ENCODE measurements at regions not wholly inside any gene's neighbourhood (a gene's known extent, or its start where the extent isn't known, plus 50 kb on each side); places are given as distances from the start of the nearest gene placed in this dataset.

DNA sequence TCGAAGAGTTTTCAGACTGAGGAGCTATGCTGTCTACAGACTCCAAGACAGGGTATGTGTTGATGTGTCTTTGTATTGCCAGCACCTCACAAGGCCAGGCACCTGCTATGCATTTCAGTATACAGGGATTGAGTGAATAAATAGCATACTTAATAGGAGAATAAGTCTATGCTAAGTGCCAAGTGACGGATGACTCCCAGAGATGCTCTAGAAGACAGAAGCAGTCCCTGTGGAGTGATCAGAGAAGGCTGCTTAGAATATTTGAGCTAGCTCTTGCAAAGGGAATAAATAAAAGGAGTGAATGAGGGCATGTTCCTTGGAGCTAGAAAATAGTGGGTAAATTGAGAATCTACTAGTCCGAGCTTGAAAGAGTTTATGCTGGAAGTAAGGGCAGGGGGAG is 346.4 kb downstream of the GATA3 start:
- in situ Hi-C loops (cut with MboI; ENCODE audit: low sequenced_read_pairs, unreplicated experiment), result no loop called here
- no peak for DNase-seq (ENCODE audit: low spot score)
- TF ChIP-seq, protein P1, sequence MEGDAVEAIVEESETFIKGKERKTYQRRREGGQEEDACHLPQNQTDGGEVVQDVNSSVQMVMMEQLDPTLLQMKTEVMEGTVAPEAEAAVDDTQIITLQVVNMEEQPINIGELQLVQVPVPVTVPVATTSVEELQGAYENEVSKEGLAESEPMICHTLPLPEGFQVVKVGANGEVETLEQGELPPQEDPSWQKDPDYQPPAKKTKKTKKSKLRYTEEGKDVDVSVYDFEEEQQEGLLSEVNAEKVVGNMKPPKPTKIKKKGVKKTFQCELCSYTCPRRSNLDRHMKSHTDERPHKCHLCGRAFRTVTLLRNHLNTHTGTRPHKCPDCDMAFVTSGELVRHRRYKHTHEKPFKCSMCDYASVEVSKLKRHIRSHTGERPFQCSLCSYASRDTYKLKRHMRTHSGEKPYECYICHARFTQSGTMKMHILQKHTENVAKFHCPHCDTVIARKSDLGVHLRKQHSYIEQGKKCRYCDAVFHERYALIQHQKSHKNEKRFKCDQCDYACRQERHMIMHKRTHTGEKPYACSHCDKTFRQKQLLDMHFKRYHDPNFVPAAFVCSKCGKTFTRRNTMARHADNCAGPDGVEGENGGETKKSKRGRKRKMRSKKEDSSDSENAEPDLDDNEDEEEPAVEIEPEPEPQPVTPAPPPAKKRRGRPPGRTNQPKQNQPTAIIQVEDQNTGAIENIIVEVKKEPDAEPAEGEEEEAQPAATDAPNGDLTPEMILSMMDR (IDR thresholded peaks at IDR 0.05; ENCODE audit: borderline replicate concordance, control extremely low read depth, extremely low read depth, insufficient read depth, missing control alignments), result no peak

DNA sequence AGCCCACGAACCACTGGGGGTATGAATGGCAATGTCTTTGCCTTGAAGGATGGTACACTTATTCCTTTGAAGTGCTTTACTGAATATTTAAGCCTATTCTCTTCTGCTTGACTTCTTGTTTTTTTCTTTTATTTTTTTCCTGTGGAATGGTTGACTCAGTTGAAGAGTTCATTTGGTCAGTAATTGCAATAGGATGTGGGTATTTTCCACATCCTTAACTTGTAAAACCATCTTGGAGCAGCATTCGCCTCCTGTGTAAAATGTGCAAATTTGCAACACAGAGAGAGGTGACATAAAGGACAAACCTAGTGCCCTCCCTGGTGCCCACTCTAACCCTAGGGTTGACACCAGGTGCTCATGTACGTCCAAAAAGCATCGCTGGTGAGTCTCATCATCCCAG is 347.0 kb downstream of the GATA3 start:
- DNase-seq (ENCODE audit: low spot score), result no peak
- in situ Hi-C loops (cut with MboI; ENCODE audit: low sequenced_read_pairs, unreplicated experiment), result no loop called here
- TF ChIP-seq, protein P1 (IDR thresholded peaks at IDR 0.05; ENCODE audit: borderline replicate concordance, control extremely low read depth, extremely low read depth, insufficient read depth, missing control alignments), result no peak

DNA sequence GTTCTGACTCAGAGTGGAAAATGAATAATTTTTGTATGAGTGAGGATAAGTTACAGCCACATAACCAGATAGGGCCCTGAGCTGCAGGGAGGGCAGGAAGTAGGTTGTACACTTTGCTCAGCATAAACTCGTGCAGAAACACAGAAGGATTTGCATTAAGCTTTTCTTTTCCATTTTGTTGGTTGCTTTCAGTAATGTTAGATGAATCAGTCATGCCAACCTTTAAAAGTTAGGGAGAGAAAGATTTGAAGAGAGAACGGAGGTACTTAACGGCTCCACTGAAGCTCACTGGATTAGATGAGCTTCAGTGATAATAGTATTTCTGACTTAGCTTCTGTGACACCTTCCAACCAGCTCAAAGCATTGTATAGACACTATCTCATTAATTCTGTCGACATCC is 348.1 kb downstream of the GATA3 start:
- TF ChIP-seq, protein P1 (IDR thresholded peaks at IDR 0.05; ENCODE audit: borderline replicate concordance, control extremely low read depth, extremely low read depth, insufficient read depth, missing control alignments), result no peak
- in situ Hi-C loops (cut with MboI; ENCODE audit: low sequenced_read_pairs, unreplicated experiment), result no loop called here
- DNase-seq (ENCODE audit: low spot score), result no peak

DNA sequence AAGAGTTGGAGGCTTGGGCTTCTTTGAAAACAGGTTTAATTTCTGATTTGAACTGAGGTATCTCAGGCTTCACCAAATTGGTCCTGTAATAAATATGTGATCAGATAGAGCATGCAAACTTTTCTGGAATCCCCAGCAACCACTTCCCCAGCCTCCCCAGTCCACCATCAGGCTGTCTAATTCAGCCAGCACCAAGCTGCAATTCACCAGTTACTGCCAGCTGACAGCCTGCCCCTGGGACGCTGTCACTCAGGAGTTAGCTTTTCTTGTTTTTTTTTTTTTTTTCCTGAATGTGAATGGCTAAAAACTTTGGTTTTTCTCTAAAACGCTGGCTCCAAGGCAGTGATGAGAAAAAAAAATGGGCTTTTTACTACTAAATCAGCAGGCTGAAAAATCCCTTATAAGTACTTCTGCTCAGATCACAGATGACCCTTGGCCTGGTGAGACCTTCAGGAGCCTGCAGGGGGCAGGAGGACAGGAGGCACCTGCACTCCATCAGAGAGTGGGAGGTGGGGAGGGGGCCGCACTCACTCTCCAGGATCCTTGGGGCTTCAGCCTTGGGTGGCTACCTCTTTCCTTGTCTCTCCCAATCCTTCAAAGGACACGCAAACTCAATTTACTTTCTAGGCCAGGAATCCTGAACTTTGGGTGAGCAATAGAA is 349.4 kb downstream of the GATA3 start:
- DNase-seq (ENCODE audit: low spot score), result no peak
- TF ChIP-seq, protein P1 (IDR thresholded peaks at IDR 0.05; ENCODE audit: borderline replicate concordance, control extremely low read depth, extremely low read depth, insufficient read depth, missing control alignments), result peak; percentile 6
- in situ Hi-C loops (cut with MboI; ENCODE audit: low sequenced_read_pairs, unreplicated experiment), result no loop called here

DNA sequence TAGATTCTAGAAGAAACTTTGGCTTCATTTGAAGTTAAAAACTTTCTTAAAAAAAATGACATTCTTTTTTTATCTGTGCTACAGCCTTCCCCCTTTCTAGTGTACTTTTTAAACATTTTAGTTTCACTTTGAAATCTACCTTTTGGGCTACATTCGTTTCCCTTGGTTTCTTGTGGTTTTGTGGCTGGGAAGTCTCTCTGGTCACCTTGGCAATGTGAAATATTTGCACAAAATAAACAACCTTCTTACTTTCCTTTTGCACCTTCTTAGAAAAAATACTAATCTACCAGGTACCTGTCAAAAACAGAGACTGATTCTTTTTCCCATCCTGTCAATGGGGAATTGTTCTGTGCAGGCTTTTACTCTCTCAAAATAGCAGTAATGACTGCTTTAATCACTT is 350.2 kb downstream of the GATA3 start:
- TF ChIP-seq, protein P1 (IDR thresholded peaks at IDR 0.05; ENCODE audit: borderline replicate concordance, control extremely low read depth, extremely low read depth, insufficient read depth, missing control alignments), result no peak
- in situ Hi-C loops (cut with MboI; ENCODE audit: low sequenced_read_pairs, unreplicated experiment), result no loop called here
- DNase-seq (ENCODE audit: low spot score), result peak; percentile 20

DNA sequence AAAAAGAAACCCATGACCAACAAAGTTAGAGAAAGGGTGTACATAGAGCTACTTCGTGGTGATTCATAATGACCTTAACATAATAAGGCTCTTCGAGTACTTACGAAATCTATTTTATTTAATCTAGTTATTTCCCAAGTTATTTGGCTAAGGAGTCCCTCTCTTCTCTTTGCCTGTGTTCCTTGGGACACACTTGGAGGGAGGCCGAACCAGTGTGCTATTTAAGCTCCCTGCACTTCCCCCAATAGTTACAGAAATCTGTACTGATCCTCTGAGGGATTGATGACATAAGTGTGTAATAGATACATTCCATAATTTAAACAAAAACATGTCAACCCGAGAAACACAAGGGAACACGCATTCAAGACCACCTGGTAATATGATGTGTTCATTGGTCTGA is 351.1 kb downstream of the GATA3 start:
- TF ChIP-seq, protein P1 (IDR thresholded peaks at IDR 0.05; ENCODE audit: borderline replicate concordance, control extremely low read depth, extremely low read depth, insufficient read depth, missing control alignments), result no peak
- no peak for DNase-seq (ENCODE audit: low spot score)
- in situ Hi-C loops (cut with MboI; ENCODE audit: low sequenced_read_pairs, unreplicated experiment), result no loop called here
